Breast epithelium (tissue), 4 donors: ENCODE measurements at regions not wholly inside any gene's neighbourhood (a gene's known extent, or its start where the extent isn't known, plus 50 kb on each side); places are given as distances from the start of the nearest gene placed in this dataset.

Experiments
- DNase-seq, 2 donors: peaks; one replicate each; pipeline ENCODE4 v3.0.0-alpha.2; 2019; ENCODE audit warnings: low spot score in 2 of 2
- H3K27ac ChIP-seq, 2 donors: fragments of 200-600 bp; sonication (generic) in 1 of 2; one replicate each; pipeline ENCODE4 v1.5.1; 2016 to 2019; ENCODE audit warnings: mild to moderate bottlenecking in 1 of 2
- H3K27me3 ChIP-seq, 2 donors: fragments of 200-600 bp; sonication (generic) in 1 of 2; one replicate each; pipeline versions ENCODE4 v1.5.1 to v1.6.0; 2017 to 2019; ENCODE audit warnings: control low read depth in 1 of 2, mild to moderate bottlenecking in 1 of 2
- H3K36me3 ChIP-seq: fragments of 200-600 bp; one replicate; pipeline ENCODE4 v1.5.1; 2019
- H3K4me1 ChIP-seq, 2 donors: fragments of 200-600 bp; sonication (generic); one replicate each; pipeline ENCODE4 v1.5.1; 2016 to 2019; ENCODE audit warnings: control low read depth in 1 of 2
- H3K4me3 ChIP-seq, 3 donors: fragments of 200-600 bp; sonication (generic); 1 replicate in 2 of 3; 2 replicates in 1 of 3; pipeline ENCODE4 v1.5.1; 2016 to 2019; ENCODE audit warnings: mild to moderate bottlenecking in 3 of 3, moderate library complexity in 2 of 3
- H3K9me3 ChIP-seq, 2 donors: fragments of 200-600 bp; sonication (generic) in 1 of 2; one replicate each; pipeline ENCODE4 v1.5.1; 2016 to 2019; ENCODE audit warnings: control low read depth in 1 of 2
- CTCF ChIP-seq, 3 donors: fragments of 450-650 bp; IDR thresholded peaks; one replicate each; pipeline ENCODE4 v1.5.1; 2016 to 2017; ENCODE audit warnings: antibody characterized with exemption in 3 of 3, mild to moderate bottlenecking in 3 of 3, moderate library complexity in 3 of 3
- POLR2A ChIP-seq: fragments of 450-650 bp; IDR thresholded peaks from one replicate; pipeline ENCODE4 v1.6.1; 2016; ENCODE audit warnings: antibody characterized with exemption, mild to moderate bottlenecking, moderate library complexity
- POLR2AphosphoS5 ChIP-seq, 3 donors: sonication (generic); formaldehyde crosslinking; IDR thresholded peaks; one replicate each; pipeline ENCODE4 v1.6.1; 2017; ENCODE audit warnings: antibody characterized with exemption in 3 of 3
- intact Hi-C: fragments of 100-400 bp; cut with DNase I; formaldehyde crosslinking; loops from one replicate; pipeline ENCODE4 v1.15.1; 2023; ENCODE audit warnings: low total_unique reads

GRCh38 chr7:35581605-35582210 lies 113.2 kb downstream of the HERPUD2 start:
- H3K4me3 ChIP-seq = no peak overlapping the region
- no peaks in the 10 kb centered on the region for H3K36me3 ChIP-seq
- no peak for TF ChIP-seq CTCF (IDR thresholded peaks at IDR 0.05)
- TF ChIP-seq POLR2AphosphoS5 (IDR thresholded peaks at IDR 0.05) = no peak
- TF ChIP-seq POLR2A = no peak
- no peaks in the 10 kb centered on the region for H3K27me3 ChIP-seq
- DNase-seq = no peak
- H3K9me3 ChIP-seq = no peaks in the 10 kb centered on the region
- intact Hi-C loops = no loop called here
- no peak overlapping the region for H3K27ac ChIP-seq
- no peaks in the 10 kb centered on the region for H3K4me1 ChIP-seq

- intact Hi-C loops = no loop called here
- TF ChIP-seq POLR2AphosphoS5 (IDR thresholded peaks at IDR 0.05) (no peak), CTCF (IDR thresholded peaks at IDR 0.05) (no peak), POLR2A (no peak)
- Histone ChIP-seq H3K4me3 (no peak overlapping the region), H3K4me1 (no peaks in the 10 kb centered on the region), H3K9me3 (no peaks in the 10 kb centered on the region), H3K27me3 (no peaks in the 10 kb centered on the region), H3K27ac (no peak overlapping the region), H3K36me3 (no peaks in the 10 kb centered on the region)
- no peak for DNase-seq
Observed at GRCh38 chr7:35576031-35576573, 118.8 kb downstream of the HERPUD2 start.

GRCh38 chr7:35571611-35572240 lies 123.2 kb downstream of the HERPUD2 start:
- H3K27me3 ChIP-seq = no peaks in the 10 kb centered on the region
- no peak overlapping the region for H3K4me3 ChIP-seq
- no peaks in the 10 kb centered on the region for H3K9me3 ChIP-seq
- DNase-seq = no peak
- intact Hi-C loops = no loop called here
- no peaks in the 10 kb centered on the region for H3K36me3 ChIP-seq
- TF ChIP-seq POLR2AphosphoS5 (IDR thresholded peaks at IDR 0.05) (no peak), POLR2A (no peak), CTCF (IDR thresholded peaks at IDR 0.05) (no peak)
- no peak overlapping the region for H3K27ac ChIP-seq
- H3K4me1 ChIP-seq = no peaks in the 10 kb centered on the region

GRCh38 chr7:35570937-35571336 lies 124.0 kb downstream of the HERPUD2 start:
- Histone ChIP-seq H3K9me3 (no peaks in the 10 kb centered on the region), H3K4me1 (no peaks in the 10 kb centered on the region), H3K4me3 (no peak overlapping the region), H3K27me3 (no peaks in the 10 kb centered on the region), H3K27ac (no peak overlapping the region), H3K36me3 (no peaks in the 10 kb centered on the region)
- intact Hi-C loops = no loop called here
- DNase-seq = no peak
- no peak for TF ChIP-seq POLR2A
- TF ChIP-seq CTCF (IDR thresholded peaks at IDR 0.05) = no peak
- TF ChIP-seq POLR2AphosphoS5 (IDR thresholded peaks at IDR 0.05) = no peak

- TF ChIP-seq POLR2A (no peak), POLR2AphosphoS5 (IDR thresholded peaks at IDR 0.05) (no peak), CTCF (IDR thresholded peaks at IDR 0.05) (no peak)
- Histone ChIP-seq H3K4me1 (no peaks in the 10 kb centered on the region), H3K9me3 (no peaks in the 10 kb centered on the region), H3K27me3 (no peaks in the 10 kb centered on the region), H3K36me3 (no peaks in the 10 kb centered on the region), H3K27ac (no peak overlapping the region), H3K4me3 (no peak overlapping the region)
- no peak for DNase-seq
- intact Hi-C loops = no loop called here
Observed at GRCh38 chr7:35565927-35566326, 129.0 kb downstream of the HERPUD2 start.
